WTC11 (cell line): ENCODE measurements at regions not wholly inside any gene's neighbourhood (a gene's known extent, or its start where the extent isn't known, plus 50 kb on each side); places are given as distances from the start of the nearest gene placed in this dataset.

Source experiments
- CTCF ChIP-seq: fragments of 200-600 bp; IDR thresholded peaks from 2 replicates; pipeline ENCODE4 v1.8.0; 2022; ENCODE audit warnings: antibody characterized with exemption
- FOXK1 ChIP-seq: sonication (generic); formaldehyde crosslinking; IDR thresholded peaks from 2 replicates; pipeline ENCODE4 v1.8.0; 2022; ENCODE audit warnings: mild to moderate bottlenecking, moderate library complexity, missing genetic modification reagents
- IRF2 ChIP-seq: sonication (generic); formaldehyde crosslinking; IDR thresholded peaks from 2 replicates; pipeline ENCODE4 v1.8.0; 2022; ENCODE audit warnings: low read depth, missing genetic modification reagents, borderline replicate concordance
- MLX ChIP-seq: sonication (generic); formaldehyde crosslinking; IDR thresholded peaks from 2 replicates; pipeline ENCODE4 v1.8.1; 2023; ENCODE audit warnings: mild to moderate bottlenecking, missing genetic modification reagents, moderate library complexity
- SMAD4 ChIP-seq: sonication (generic); formaldehyde crosslinking; IDR thresholded peaks from 2 replicates; pipeline ENCODE4 v1.8.0; 2022; ENCODE audit warnings: mild to moderate bottlenecking, missing genetic modification reagents
- TEAD4 ChIP-seq: sonication (generic); formaldehyde crosslinking; IDR thresholded peaks from 2 replicates; pipeline ENCODE4 v1.8.0; 2022; ENCODE audit warnings: mild to moderate bottlenecking, missing genetic modification reagents
- USF2 ChIP-seq: sonication (generic); formaldehyde crosslinking; IDR thresholded peaks from 2 replicates; pipeline ENCODE4 v1.8.1; 2023; ENCODE audit warnings: mild to moderate bottlenecking, missing genetic modification reagents, moderate library complexity
- ZBTB21 ChIP-seq: sonication (generic); formaldehyde crosslinking; IDR thresholded peaks from 2 replicates; pipeline ENCODE4 v1.8.1; 2023; ENCODE audit warnings: mild to moderate bottlenecking, missing genetic modification reagents, borderline replicate concordance

DNA sequence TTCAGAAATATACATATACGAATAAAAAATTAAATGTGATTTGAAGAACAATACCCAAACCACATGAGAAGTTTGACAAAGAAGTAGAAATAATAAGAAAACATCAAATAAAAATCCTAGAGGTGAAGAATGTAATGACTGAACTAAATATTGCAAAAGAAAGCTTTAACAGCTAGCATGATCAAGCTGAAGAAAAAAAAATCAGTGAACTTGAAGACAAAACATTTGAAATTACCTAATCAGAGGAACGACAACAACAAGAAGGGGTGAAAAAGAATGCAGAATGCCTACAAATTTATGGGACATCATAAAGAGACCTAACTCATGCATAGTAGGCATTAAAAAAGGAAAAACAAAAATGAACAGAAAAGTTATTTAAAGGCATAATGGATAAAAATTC lies 60.5 kb upstream of the SPEF2 start:
- TF ChIP-seq CTCF: no peak
- no peak for TF ChIP-seq MLX (CRISPR knock-in tag)
- no peak for TF ChIP-seq ZBTB21 (CRISPR knock-in tag)
- TF ChIP-seq USF2: no peak
- no peak for TF ChIP-seq FOXK1 (CRISPR knock-in tag)
- TF ChIP-seq TEAD4 (CRISPR knock-in tag): no peak
- TF ChIP-seq IRF2 (CRISPR knock-in tag): no peak
- no peak for TF ChIP-seq SMAD4 (CRISPR knock-in tag)
